IPS DF 4.7 (cell line): ENCODE measurements at regions not wholly inside any gene's neighbourhood (a gene's known extent, or its start where the extent isn't known, plus 50 kb on each side); places are given as distances from the start of the nearest gene placed in this dataset.

Experiments used
- DNase-seq: peaks from one replicate; pipeline ENCODE4 v3.0.0-alpha.2; 2013; ENCODE audit warnings: low spot score; ENCODE audit errors: extremely low read depth

DNA sequence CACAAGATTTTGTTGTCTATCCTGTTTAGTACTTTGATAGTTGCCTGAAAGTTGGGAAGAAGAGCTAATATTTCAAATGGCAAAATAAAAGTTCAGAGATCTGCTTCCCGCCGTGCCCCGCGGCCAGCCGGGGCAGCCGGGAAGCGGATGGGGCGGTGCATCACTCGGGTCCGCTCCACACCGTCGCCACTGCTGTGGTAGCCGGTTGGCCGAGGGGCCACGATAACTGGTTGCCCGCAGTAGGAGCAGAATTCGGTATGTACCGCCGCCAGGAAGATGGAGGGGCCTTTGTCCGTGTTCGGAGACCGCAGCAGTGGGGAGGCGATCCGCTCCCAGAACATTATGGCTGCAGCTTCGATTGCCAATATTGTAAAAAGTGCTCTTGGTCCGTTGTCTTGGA, 427.2 kb upstream of the PDE3A start:
- no peak for DNase-seq

DNA sequence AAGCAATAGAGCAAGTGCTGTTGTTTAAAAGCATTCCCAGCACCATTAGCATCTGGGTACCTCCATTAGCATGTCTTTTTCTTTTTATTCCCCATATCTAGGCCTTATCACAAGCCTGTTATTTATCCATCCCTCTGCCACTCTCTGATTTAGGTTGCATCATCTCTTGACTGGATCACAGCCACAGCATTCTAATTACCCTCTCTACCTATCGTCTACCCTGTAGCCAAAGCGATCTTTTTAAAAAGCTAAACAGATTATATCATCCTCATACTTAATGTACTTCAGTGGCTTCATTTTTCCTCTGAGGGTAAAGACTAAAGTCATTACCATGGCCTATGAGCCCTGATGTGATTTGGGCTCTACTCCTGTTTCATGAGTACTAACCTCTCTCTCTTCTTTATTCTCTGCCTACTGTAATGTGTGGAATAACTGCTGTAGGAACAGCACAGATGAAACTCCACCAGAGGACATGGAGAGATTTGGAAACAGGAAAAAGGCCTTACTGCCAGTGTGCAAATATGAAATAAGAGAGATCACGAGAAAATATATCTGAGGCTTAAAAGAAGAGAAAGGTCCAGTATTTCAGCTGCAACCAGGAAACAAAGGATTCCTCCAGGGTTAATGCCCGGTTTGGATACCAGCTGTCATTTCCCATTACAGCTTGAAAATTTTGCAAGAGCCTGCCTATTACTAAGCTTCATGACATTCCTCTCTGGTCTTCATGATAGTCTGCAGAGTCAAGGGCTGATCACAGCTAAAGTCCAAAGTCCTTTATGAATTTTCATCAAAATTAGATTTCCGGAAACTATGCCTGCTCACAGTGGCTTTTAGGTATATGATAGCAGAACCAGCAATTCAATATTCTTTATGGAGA, 422.5 kb upstream of the PDE3A start:
- no peak for DNase-seq

DNA sequence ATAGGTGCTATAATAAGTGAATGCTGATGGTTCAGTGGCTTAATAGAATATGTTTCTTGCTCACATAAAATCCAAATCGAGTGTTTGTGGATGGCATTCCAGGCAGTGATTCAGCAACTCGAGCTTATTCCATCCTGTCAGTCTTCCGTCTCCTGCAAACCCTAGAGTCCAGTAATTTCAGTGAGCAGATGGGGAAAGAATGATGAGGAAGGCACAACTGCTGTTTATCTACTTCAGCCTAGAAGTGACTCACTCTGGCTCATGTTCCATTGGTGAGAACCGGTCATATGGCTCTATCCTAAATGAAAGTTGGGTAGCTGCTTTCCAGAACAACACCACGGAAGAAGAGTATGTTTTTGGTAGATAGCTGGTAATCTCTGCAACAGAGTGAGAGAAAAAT, 421.8 kb upstream of the PDE3A start:
- no peak for DNase-seq

DNA sequence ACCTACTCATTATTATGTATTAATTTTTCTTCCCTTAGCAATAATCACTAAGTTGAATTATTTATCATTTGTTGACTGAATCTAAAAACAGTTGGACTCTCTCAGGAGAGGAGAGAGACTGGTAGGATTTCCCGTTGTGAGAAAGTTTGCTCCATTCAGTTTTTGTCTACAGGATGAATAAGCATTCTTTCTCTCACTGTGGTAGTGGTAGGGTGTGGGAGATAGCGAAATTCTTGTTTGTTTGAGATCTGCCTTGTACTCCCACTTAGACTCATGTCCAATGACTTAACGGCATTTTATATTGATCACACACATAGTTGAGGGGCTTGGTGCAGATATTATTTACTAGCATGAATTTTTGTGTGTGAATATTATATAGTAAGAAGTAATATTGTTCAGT, 421.0 kb upstream of the PDE3A start:
- DNase-seq, result no peak

DNA sequence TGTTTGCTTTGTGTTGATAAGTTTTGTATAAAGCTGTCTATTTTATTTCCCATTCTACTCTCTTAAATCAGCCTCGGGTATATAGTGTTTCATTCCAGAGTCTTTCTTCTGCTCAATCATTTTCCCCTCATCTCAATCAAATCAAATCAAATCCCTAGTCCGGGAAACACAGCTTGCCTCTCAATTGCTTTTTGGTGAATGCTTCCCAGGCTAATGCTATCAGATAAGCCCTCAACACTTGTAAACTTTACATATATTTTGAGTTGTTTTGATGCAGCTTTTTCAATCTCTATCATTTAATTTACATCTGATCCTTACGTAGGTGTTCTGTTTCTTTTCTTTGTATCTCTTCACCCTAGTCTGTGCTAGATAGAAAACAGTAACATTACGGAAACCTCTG, 416.7 kb upstream of the PDE3A start:
- no peak for DNase-seq

DNA sequence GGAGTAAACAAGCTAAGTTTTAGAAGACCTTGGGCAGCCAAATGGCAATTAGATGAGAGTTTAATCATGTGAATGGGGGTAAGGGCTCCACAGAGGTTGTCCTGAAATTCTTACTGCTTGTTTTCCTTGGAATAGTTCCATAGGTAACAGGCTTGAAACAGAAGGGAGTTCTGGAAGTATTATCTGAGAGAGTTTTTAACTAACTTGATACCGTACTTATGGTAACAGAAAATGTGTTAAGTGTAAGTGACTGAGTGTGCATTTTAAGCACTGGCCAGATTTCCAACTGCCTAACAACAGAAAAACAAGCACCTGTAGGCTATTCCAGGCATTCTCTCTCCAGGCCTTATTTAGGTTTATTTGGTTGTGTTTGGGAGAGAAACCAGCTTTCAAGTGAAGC, 414.6 kb upstream of the PDE3A start:
- DNase-seq, result no peak

DNA sequence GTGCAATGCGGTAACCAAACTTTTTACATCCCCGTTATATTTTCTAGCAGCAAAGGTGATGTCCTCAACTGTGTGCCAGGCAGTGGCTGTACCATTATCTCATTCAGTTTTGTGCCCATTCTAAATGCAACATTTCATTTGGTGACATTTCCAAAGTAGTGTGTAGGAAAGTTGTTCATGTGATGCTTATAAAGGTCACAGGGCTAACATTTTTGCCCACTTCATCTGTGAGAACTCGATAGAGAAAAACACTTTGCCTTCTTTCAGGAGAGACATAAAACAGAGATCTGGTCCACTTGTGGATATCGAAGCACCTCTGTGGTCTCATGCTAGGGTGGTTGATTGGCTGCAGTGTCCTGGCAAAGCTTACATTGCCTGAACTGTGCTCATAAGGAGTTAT, 414.2 kb upstream of the PDE3A start:
- no peak for DNase-seq

DNA sequence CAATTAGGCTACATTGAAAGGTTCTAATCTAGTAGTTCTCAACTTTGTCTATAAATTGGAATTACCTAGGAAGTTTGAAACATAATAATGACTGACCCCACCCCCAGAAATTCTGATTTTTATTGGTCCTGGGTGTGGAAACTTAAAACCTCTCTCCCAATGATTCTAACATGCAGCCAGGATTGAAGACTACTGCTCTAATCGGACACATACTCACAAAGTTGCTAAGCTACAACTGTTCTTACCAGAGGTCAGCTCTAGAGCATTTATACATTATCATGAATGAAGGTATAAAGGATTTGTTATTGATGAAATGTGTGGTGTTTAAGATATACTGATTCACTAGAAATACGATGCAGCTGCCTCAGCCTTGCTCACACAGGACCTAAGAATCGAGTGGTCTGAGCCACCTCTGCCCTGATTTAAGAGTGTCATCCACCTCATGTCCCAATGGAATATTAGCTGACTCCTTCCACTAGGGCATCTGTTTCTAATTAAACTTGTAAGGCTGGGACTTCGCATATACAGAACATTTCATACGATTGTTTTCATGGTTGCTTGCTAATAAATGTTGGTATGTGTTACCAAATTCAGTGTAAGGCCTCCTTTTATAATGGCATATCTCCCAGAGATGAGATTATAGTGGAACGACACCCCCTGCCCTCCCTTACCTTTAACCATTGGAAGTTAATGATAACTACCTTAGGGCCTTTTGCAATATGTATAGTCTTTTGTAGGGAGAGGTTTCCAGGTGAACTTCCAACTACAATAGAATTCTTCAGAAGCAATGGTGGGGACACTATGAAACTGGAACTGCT, 410.8 kb upstream of the PDE3A start:
- DNase-seq, result no peak

DNA sequence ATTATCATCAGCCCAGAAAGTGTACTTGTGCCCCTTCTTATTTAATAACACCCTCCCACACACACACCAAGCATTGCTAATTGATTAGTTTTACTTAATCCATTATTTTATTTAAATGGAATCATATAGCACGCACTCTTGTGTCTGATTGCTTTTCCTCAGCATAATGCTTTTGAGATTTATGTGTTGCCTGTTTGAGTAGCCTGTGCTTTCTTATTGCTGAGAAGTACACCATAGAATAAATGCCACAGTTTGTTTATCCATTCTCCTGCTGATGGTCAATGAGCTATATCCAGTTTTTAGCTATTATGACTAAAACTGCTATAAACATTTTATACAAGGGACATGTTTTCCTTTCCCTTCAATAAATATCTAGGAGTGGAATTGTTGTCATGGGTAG, 409.9 kb upstream of the PDE3A start:
- no peak for DNase-seq

DNA sequence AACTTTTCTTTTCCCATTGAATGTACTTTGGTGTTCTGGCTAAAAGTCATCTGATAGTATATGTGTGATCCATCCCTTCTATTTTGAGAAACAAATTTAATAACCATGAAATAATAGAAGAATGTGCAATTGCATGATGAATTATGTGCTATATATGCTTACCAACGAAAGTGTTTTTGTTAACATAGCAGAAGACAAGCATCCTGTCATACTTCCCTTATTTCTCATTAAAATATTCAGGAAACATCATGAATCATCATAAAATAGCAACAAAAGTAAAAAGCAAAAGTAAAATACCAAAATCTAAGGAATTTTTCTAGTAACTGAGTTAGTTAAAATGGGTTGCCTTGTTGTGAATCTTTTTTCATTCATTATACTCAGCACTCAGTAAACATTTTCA, 409.0 kb upstream of the PDE3A start:
- DNase-seq, result no peak

DNA sequence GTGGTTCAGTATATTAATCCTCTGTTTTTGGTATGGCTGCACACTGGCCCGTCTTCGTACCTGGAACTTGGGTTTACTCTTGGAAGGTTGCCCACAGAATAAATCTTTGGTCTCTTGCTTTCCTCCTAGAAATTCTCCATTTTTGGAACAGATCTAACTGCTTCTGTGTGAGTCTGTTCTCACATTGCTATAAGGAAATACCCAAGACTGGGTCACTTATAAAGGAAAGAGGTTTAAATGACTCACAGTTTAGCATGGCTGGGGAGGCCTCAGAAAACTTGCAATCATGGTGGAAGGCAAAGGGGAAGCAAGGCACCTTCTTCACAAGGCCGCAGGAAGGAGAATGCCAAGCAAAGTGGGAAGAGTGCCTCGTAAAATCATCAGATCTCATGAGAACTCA, 407.8 kb upstream of the PDE3A start:
- no peak for DNase-seq

DNA sequence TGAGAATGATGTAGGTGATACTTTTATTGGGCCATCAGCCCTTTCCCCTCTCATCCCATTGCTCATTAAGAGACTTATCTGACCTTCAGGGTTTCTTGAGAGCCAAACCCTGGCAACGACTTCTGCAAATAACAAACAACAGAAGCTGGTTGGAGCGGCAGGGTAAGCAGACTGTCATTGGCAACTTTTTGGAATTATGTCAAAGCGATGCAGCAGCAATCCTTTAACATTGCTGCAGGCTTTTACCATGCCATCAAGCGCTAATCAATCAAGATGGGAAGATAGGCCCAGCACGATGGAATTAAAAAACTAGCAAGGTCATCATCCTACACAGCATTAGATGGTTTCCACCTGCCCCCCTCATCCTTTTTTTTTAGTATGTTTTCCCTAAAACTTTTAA, 406.1 kb upstream of the PDE3A start:
- DNase-seq, result no peak

DNA sequence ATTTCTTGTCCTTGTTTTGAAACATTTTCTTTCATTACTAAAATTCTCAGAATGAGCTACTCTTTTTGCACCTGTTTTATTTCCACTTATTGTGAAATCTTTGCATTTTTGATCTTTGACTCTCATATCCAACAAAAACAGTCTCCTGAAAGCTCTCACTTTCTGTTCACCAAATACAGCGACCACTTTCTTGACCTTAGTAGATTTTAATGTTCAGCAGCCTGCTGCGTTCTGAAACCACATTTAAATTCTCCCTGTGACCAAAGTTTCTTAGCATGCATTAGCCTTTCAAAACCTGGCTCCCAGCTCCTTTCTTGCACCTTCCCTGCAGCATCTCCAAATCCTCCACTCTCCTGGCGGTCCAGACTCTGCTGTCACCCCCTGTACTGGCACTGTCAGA, 404.4 kb upstream of the PDE3A start:
- DNase-seq, result no peak

DNA sequence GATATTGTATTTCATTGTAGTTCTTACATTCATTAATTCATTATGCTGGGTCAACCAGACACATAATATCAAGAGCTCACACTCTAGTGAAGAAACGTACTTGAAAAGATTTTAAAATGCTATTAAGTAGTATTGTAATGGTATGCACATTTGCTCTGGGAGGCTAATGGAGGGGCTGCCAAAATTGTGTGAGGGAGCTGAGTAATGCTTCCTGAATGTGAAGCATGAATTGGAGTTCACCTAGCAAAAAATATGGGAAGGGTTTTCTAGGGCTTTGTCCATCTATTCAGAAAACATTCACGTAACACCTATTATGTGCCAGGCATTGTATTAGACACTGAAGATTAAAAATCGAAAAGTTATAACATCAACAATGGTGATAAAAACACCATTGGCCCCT, 403.8 kb upstream of the PDE3A start:
- DNase-seq, result no peak

DNA sequence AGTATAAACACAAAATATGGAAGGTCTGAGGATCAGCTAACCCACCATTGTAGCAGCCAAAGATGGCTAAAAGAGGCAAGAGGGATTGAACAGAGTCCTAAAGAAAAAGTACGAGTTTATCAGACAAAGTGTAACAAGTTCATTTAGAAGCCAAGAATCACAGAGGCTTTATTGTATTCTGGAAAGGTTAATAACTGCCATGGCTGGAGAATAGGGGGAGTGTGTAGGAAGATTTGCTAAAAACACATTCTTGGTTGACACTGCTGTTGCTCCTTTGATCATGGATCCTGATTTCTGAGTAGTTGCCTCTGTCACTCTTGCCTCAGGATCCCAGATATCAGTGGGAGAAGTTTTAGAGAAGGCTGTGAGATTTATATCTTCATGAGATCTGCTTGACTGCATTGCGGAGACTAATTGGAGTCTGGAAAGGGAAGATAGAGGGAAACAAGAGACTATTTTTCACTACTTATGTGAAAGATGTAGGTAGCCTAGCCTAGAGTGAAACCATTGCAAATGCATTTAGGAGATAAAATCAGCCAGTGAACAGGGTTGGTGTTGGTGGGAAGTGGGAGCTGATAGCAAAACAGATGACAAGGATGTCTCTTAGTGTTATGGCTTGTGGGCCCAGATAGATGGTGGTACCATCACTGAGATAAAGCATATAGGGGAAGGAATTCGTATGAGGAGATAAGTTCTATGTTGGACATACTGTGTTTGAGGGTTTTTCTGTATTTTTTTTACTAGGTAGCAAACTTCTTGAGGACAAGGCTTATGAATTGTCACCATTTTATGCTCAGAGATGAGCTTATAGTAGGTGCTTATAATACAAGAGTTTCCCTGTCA, 402.9 kb upstream of the PDE3A start:
- no peak for DNase-seq

DNA sequence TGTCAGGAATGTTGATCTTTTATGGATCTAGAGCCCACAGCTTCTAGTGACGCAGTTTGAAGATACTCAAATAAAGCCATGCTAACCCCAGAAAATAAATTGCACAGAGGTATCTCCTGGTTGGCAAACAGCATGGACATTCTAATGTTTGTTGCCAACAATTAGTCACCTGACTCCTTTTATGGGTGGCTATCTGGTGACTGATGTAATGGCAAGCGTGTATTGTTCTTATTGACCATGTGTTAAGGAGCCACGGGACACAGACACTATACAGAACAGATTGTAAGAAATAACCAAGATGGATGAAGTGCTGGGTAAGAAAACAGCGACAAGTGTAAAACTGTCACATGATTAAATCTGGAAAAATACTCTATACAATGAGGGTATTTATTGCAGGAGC, 401.3 kb upstream of the PDE3A start:
- DNase-seq, result no peak

DNA sequence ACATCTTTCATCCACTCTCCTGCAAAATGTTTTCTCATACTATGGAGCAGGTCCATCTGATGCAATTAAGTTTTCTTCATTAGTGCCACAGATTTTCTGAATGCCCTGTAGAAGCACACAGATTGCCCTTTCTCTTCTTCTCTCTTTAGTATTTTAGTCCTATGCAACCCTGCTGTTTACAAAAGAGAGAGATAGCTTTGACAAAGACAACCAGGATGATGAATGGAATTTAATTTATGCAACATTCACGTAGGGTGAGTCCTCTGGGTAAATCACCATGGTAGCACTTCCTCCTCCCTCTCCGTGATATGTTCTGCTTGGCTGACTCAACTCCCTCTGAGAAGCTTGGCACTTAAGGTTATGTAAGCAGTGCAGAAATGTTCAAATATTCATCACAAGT, 400.9 kb upstream of the PDE3A start:
- no peak for DNase-seq

DNA sequence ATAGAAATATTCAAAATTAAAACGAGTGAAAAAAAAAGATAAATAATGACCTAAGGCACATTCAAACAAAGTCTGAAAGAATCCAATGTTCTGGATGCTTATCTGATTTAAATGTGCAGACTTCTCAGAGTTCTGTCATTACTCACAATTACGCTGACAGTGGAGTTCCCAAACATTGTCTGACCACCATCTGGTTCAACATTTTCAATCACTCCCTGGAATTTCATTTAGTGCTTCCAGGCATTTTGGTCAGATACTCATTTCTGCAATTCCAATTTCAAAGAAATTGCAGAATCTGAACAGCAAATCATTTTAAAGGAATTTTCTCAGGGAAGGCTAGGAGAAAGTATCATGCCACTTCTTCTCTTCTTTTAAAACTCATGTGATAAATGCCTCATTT, 398.2 kb upstream of the PDE3A start:
- no peak for DNase-seq

DNA sequence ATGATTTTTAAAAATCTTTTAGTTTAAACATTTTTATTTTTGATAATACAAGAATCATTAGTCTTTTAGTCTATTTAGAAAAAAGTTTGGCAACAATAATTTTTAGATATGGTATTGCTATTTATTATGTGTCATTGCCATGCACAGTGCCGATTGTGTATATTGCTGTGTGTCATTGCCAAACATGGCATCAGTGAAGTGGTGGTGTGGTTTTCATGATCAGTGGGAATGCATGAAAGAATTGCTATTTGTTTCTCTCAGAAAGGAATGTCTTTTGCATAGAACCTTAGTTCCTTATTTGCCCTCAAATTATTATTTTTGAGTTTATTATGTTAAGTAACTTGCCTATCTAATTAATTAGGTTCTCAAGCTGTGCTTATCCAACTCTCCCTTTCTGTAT, 397.5 kb upstream of the PDE3A start:
- no peak for DNase-seq

DNA sequence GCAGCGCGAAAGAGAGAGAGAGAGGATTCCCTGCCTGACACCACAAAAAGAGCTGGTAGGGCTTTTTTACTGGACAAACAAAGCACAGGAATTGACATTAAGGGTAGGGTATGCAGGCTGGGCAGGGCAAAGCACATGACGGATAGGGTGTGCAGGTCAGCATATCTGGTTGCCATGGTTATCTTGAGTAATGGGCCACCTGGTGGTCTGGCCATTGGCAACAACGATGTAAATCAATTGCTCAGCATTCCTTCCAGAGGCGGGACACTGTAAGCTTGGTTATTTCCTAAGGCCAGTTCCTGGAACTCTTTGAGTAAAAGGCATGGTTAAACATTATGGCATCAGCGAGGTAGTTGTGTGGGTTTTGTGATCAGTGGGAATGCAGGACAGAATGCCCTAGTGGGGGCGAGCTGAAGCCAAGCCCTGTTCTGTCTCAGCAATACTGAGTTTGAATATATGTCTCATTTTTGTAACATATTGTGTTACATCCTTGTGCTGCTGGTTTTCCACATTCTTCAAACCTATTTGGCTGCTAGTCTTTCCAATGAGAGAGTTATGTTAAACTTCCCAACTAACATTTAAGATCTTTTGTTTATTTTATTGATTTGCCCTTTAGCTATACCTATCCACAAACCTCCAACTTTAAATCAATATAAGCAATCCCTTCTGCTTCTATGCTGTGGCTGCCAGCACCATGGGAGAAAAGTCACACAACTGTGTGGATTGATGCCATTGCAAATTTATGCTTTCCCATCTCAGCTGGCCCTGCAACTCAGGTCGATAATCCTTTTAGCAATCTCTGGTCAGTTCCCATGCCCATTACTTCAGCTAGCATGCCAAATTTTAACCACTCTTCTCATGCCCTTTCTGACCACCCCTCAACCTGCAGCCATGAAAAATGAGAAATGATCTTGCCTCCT, 396.7 kb upstream of the PDE3A start:
- peak; percentile 56 for DNase-seq
